ENCODE measurements at regions not wholly inside any gene's neighbourhood (a gene's known extent, or its start where the extent isn't known, plus 50 kb on each side); places are given as distances from the start of the nearest gene placed in this dataset.

- Histone ChIP-seq H3K23me2 (ENCODE audit: insufficient read length, low read depth, low read length, poor library complexity, severe bottlenecking) (no peaks in the 10 kb centered on the region), H3K9me3 (ENCODE audit: control insufficient read depth, low read depth, low read length) (no peaks in the 10 kb centered on the region), H3K4ac (ENCODE audit: low read depth, low read length) (no peak overlapping the region), H3T11ph (ENCODE audit: low read length) (no peak overlapping the region), H2AFZ (ENCODE audit: low read length) (no peak overlapping the region), H2AK5ac (ENCODE audit: insufficient read length, low read length) (no peak overlapping the region), H3K27me3 (ENCODE audit: insufficient read depth, low read length) (no peaks in the 10 kb centered on the region), H4K5ac (ENCODE audit: insufficient read length, low read depth, low read length) (no peak overlapping the region), H3K23ac (ENCODE audit: insufficient read length, low read depth, low read length) (no peak overlapping the region), H2BK15ac (ENCODE audit: low read depth, low read length) (no peak overlapping the region), H3K27ac (ENCODE audit: insufficient read length, low read depth, low read length) (no peak overlapping the region), H3K4me2 (ENCODE audit: insufficient read depth, insufficient read length, low read length) (no peak overlapping the region), H3K56ac (ENCODE audit: insufficient read length, low read depth, low read length) (no peak overlapping the region), H3K9ac (ENCODE audit: extremely low read depth, insufficient read length, low read length) (no peak overlapping the region), H2BK5ac (ENCODE audit: insufficient read length, low read length) (no peak overlapping the region), H4K8ac (replicated peaks; ENCODE audit: insufficient read length, low read depth, low read length) (no peak overlapping the region), H4K91ac (ENCODE audit: insufficient read length, low read depth, low read length) (no peak overlapping the region), H2BK120ac (ENCODE audit: low read depth, low read length, poor library complexity, severe bottlenecking) (no peak overlapping the region), H3K14ac (ENCODE audit: insufficient read depth, low read length) (no peak overlapping the region), H2BK20ac (ENCODE audit: low read depth, low read length, poor library complexity, severe bottlenecking) (no peak overlapping the region), H3K4me1 (ENCODE audit: insufficient read depth, low read length) (0 out of 2 replicates have a peak, but pooled peaks cover 2% of the 10 kb centered on the region), H3K79me1 (ENCODE audit: insufficient read depth, low read depth, low read length, poor library complexity, severe bottlenecking) (no peaks in the 10 kb centered on the region), H2BK12ac (ENCODE audit: insufficient read length, low read depth, low read length) (no peak overlapping the region), H3K79me2 (ENCODE audit: insufficient read depth, low read length) (no peaks in the 10 kb centered on the region), H3K18ac (ENCODE audit: insufficient read length, low read depth, low read length) (no peak overlapping the region), H4K20me1 (ENCODE audit: control insufficient read depth, insufficient read depth, insufficient read length) (no peaks in the 10 kb centered on the region)
- Mint-ChIP-seq H3K27ac (no peak overlapping the region), H3K9me3 (no peaks in the 10 kb centered on the region), H3K27me3 (ENCODE audit: low read depth) (no peaks in the 10 kb centered on the region), H3K4me3 (no peak overlapping the region), H3K36me3 (ENCODE audit: insufficient read depth in 1 of 3, low read depth in 3 of 3) (no peaks in the 10 kb centered on the region), H3K4me1 (peaks cover 0 to 6% of the 10 kb centered on the region in 2 experiments; a peak in 1 of 4 replicates)
- no peak for TF ChIP-seq CTCF (conservative IDR thresholded peaks at IDR 0.05)
- no peak for DNase-seq
- no CpG with 5 or more reads among the region's 2 CpGs for WGBS (ENCODE audit: extremely low coverage, insufficient read length, low lambda C conversion rate)
Observed at GRCh38 chr10:123259081-123259480, 104.9 kb downstream of the BUB3 start.

Data from H9 (cell line).